IMR-90 (cell line): ENCODE measurements at regions not wholly inside any gene's neighbourhood (a gene's known extent, or its start where the extent isn't known, plus 50 kb on each side); places are given as distances from the start of the nearest gene placed in this dataset.

ENCODE experiments used
- ATAC-seq: fragments of 200-7000 bp; cut with Tn5 transposase; 2 replicates; pipeline ENCODE4 v1.9.1; 2020; ENCODE audit warnings: low read depth, mild to moderate bottlenecking, moderate library complexity
- BruUV-seq: library from RNA; stranded (reverse); fragments of 400-500 nt; replicated peaks from 2 replicates; lab custom pipeline; 2021; lab: Mats Ljungman, UMichigan
- CTCF ChIA-PET: fragments of 300-600 bp; formaldehyde crosslinking; extraction: SDS; loops from one replicate; lab custom pipeline; 2021; ENCODE audit warnings: antibody characterized with exemption; lab: Yijun Ruan, JAX
- POLR2A ChIA-PET: fragments of 300-600 bp; sonication (Branson Sonifier 250); formaldehyde crosslinking; loops from one replicate; lab custom pipeline; 2022; ENCODE audit warnings: antibody characterized with exemption; ENCODE audit not compliant: unreplicated experiment; lab: Charles Lee
- DNase-seq: peaks from one replicate; pipeline ENCODE4 v3.0.0; 2013
- H2AFZ ChIP-seq: replicated peaks from 2 replicates; pipeline ENCODE3; 2013; ENCODE audit warnings: low read length, mild to moderate bottlenecking; ENCODE audit not compliant: poor library complexity
- H2AK5ac ChIP-seq: 2 replicates; pipeline ENCODE4 v1.6.1; 2013; ENCODE audit warnings: low read depth, low read length, inconsistent platforms
- H2AK9ac ChIP-seq: replicated peaks from 2 replicates; pipeline ENCODE3; 2013; ENCODE audit warnings: mild to moderate bottlenecking, low read depth, low read length, moderate library complexity; ENCODE audit not compliant: poor library complexity
- H2BK120ac ChIP-seq: 2 replicates; pipeline ENCODE4 v1.6.1; 2013; ENCODE audit warnings: low read depth, low read length, inconsistent platforms
- H2BK15ac ChIP-seq: 3 replicates; pipeline ENCODE4 v1.6.1; 2013; ENCODE audit warnings: low read depth, low read length, inconsistent platforms
- H2BK20ac ChIP-seq: 2 replicates; pipeline ENCODE4 v1.6.1; 2013; ENCODE audit warnings: low read depth, mild to moderate bottlenecking, inconsistent platforms, low read length, moderate library complexity
- H2BK5ac ChIP-seq: 2 replicates; pipeline ENCODE4 v1.6.1; 2013; ENCODE audit warnings: mild to moderate bottlenecking, low read depth, low read length, inconsistent platforms; ENCODE audit not compliant: poor library complexity, severe bottlenecking
- H3K14ac ChIP-seq: replicated peaks from 2 replicates; pipeline ENCODE4 v1.6.1; 2013; ENCODE audit warnings: low read depth, low read length, inconsistent platforms
- H3K18ac ChIP-seq: 2 replicates; pipeline ENCODE4 v1.6.1; 2013; ENCODE audit warnings: low read depth, low read length, control low read depth
- H3K23ac ChIP-seq: 2 replicates; pipeline ENCODE4 v1.6.1; 2013; ENCODE audit warnings: low read depth, low read length, inconsistent platforms
- H3K27ac ChIP-seq: 2 replicates; pipeline ENCODE4 v1.5.1; 2013; ENCODE audit warnings: mild to moderate bottlenecking, control low read depth, low read length; ENCODE audit not compliant: insufficient read depth
- H3K27me3 ChIP-seq: 2 replicates; pipeline ENCODE4 v1.6.1; 2013; ENCODE audit warnings: low read length; ENCODE audit not compliant: control insufficient read depth, insufficient read depth
- H3K36me3 ChIP-seq: 2 replicates; pipeline ENCODE4 v1.6.1; 2013; ENCODE audit warnings: low read length, mixed read lengths; ENCODE audit not compliant: control insufficient read depth, insufficient read depth
- H3K4ac ChIP-seq: 2 replicates; pipeline ENCODE4 v1.6.1; 2013; ENCODE audit warnings: low read depth, low read length, inconsistent platforms
- H3K4me1 ChIP-seq: 2 replicates; pipeline ENCODE4 v1.6.1; 2013; ENCODE audit warnings: low read length, mixed read lengths; ENCODE audit not compliant: control insufficient read depth, insufficient read depth
- H3K4me2 ChIP-seq: 2 replicates; pipeline ENCODE4 v1.6.1; 2013; ENCODE audit warnings: low read depth, mild to moderate bottlenecking, control low read depth, low read length, moderate library complexity
- H3K4me3 ChIP-seq: 2 replicates; pipeline ENCODE4 v1.5.1; 2013; ENCODE audit warnings: low read depth, mild to moderate bottlenecking, control low read depth, low read length, moderate library complexity; ENCODE audit not compliant: insufficient read depth
- H3K56ac ChIP-seq: 2 replicates; pipeline ENCODE4 v1.6.1; 2013; ENCODE audit warnings: low read length, inconsistent platforms; ENCODE audit not compliant: insufficient read depth; ENCODE audit errors: extremely low read depth
- H3K79me1 ChIP-seq, 2 experiments: 2 replicates each; pipeline ENCODE4 v1.6.1; 2013; ENCODE audit warnings: low read length in 2 of 2, inconsistent platforms in 1 of 2, low read depth in 1 of 2
- H3K9ac ChIP-seq: 2 replicates; pipeline ENCODE4 v1.6.1; 2013; ENCODE audit warnings: low read depth, low read length, control low read depth
- H3K9me1 ChIP-seq: 2 replicates; pipeline ENCODE4 v1.6.1; 2013; ENCODE audit warnings: low read length, inconsistent platforms; ENCODE audit not compliant: insufficient read depth
- H3K9me3 ChIP-seq: 2 replicates; pipeline ENCODE4 v1.6.1; 2013; ENCODE audit warnings: low read length; ENCODE audit not compliant: control insufficient read depth, insufficient read depth
- H4K20me1 ChIP-seq: 2 replicates; pipeline ENCODE4 v1.6.1; 2013; ENCODE audit warnings: low read length, inconsistent platforms; ENCODE audit not compliant: insufficient read depth
- H4K5ac ChIP-seq: 2 replicates; pipeline ENCODE4 v1.6.1; 2013; ENCODE audit warnings: mild to moderate bottlenecking, low read depth, low read length, control low read depth
- H4K8ac ChIP-seq, 2 experiments: 2 replicates each; pipeline ENCODE4 v1.6.1; 2013; ENCODE audit warnings: low read depth in 2 of 2, low read length in 2 of 2, control low read depth in 1 of 2, inconsistent platforms in 1 of 2
- H4K91ac ChIP-seq: 2 replicates; pipeline ENCODE4 v1.6.1; 2013; ENCODE audit warnings: low read depth, low read length, inconsistent platforms; ENCODE audit not compliant: insufficient read depth
- CHD1 ChIP-seq: IDR thresholded peaks from 2 replicates; pipeline ENCODE4 v1.6.1; 2012; ENCODE audit warnings: low read depth, low read length, improper control_type of control experiment
- MAFK ChIP-seq: IDR thresholded peaks from 2 replicates; pipeline ENCODE4 v1.6.1; 2012; ENCODE audit warnings: low read depth, low read length, improper control_type of control experiment
- WGBS, 2 experiments: methylation state at CpG; one replicate each; pipeline versions ENCODE4 v1.1.5 to v1.1.7; 2013; ENCODE audit warnings: missing lambda C conversion rate in 2 of 2; ENCODE audit not compliant: insufficient read length in 1 of 2; ENCODE audit errors: extremely low coverage in 2 of 2; 5-methylcytosine and 5-hydroxymethylcytosine counted together
- dilution Hi-C: fragments of 300-500 bp; cut with HindIII; formaldehyde crosslinking; loops from one replicate; pipeline ENCODE4 v1.14.3; 2018; ENCODE audit warnings: low sequenced_read_pairs; ENCODE audit not compliant: unreplicated experiment
- in situ Hi-C: fragments of 300-500 bp; cut with MboI; formaldehyde crosslinking; loops from 3 replicates; pipeline ENCODE4 v1.14.3; 2019; ENCODE audit warnings: low sequenced_read_pairs, inconsistent platforms, mixed read lengths
- intact Hi-C: fragments of 100-400 bp; cut with micrococcal nuclease; formaldehyde crosslinking; loops from 2 replicates; pipeline ENCODE4 v1.10.0; 2022
- TF ChIP-seq, protein P1 (sequence below): fragments of 150-350 bp; IDR thresholded peaks from 2 replicates; pipeline ENCODE4 v1.6.1; 2017; ENCODE audit warnings: mild to moderate bottlenecking, antibody characterized with exemption, low read length, low read depth
- TF ChIP-seq, protein P2 (sequence below): conservative IDR thresholded peaks from 2 replicates; pipeline ENCODE4 v1.5.1; 2012; ENCODE audit warnings: mild to moderate bottlenecking, low read depth, low read length, improper control_type of control experiment

DNA sequence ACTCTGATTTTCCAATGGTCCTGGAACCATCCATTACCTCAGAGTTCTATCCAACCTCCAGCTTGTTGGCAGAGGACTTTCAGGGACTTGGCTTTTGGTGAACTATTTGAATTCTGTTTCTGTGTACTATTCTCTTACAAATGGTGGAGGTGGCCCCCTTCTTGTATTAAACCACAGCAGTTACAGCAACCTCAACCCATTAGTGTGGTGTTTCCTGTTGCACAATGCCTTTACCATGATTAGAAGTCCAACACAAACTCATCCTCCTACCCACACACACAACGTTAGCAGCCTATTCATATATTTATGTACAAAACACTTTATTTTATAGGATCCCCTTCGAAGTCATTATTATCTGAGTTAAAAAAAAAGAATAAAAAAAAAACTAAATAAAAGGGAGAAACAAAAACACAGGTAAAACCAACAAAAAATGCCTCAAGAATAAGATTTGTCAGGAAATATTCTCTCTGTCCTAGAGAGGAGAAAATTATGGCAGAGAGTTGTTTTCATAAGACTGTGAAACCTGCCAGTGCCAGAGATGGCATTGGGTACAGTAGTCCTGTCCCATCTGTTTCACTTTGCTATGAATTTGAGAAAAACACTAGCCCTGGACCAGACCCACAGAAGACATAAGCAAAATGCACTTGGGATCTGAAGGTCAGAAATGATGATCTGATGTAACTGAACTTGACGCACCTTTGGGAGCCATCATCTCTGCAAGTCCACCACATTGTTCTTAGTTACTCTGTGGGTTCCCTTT lies 1896.0 kb upstream of the PIK3C3 start:
- no peak overlapping the region for H3K56ac ChIP-seq
- H2BK120ac ChIP-seq: no peak overlapping the region
- intact Hi-C loops: no loop called here
- no peak overlapping the region for H3K4me3 ChIP-seq
- no peak overlapping the region for H3K9ac ChIP-seq
- H3K27ac ChIP-seq: no peak overlapping the region
- no peak overlapping the region for H2AFZ ChIP-seq
- no peak overlapping the region for H3K4me2 ChIP-seq
- dilution Hi-C loops: no loop called here
- no peaks in the 10 kb centered on the region for H3K9me3 ChIP-seq
- in situ Hi-C loops: no loop called here
- no peak overlapping the region for H2AK5ac ChIP-seq
- no peak overlapping the region for H4K5ac ChIP-seq
- WGBS, 2 experiments: 100% methylated on average over 1 of the region's 3 CpGs; no CpG with 5 or more reads in 1 of the 2 experiments
- H2AK9ac ChIP-seq: no peak overlapping the region
- H4K20me1 ChIP-seq: no peaks in the 10 kb centered on the region
- BruUV-seq: no TSS peak
- no peaks in the 10 kb centered on the region for H3K4me1 ChIP-seq
- POLR2A ChIA-PET: no interaction called here
- H3K27me3 ChIP-seq: no peaks in the 10 kb centered on the region
- no peak overlapping the region for H3K4ac ChIP-seq
- no peak overlapping the region for H2BK5ac ChIP-seq
- no peak overlapping the region for H4K91ac ChIP-seq
- no peak overlapping the region for H3K14ac ChIP-seq
- no peaks in the 10 kb centered on the region for H3K36me3 ChIP-seq
- no peak overlapping the region for H2BK15ac ChIP-seq
- no peak overlapping the region for H3K23ac ChIP-seq
- H3K79me1 ChIP-seq: no peaks in the 10 kb centered on the region
- DNase-seq (no peak), ATAC-seq (no peak)
- CTCF ChIA-PET: no interaction called here
- H3K18ac ChIP-seq: no peak overlapping the region
- H2BK20ac ChIP-seq: no peak overlapping the region
- no peak for TF ChIP-seq MAFK
- no peak for TF ChIP-seq CHD1
- TF ChIP-seq, protein P1, sequence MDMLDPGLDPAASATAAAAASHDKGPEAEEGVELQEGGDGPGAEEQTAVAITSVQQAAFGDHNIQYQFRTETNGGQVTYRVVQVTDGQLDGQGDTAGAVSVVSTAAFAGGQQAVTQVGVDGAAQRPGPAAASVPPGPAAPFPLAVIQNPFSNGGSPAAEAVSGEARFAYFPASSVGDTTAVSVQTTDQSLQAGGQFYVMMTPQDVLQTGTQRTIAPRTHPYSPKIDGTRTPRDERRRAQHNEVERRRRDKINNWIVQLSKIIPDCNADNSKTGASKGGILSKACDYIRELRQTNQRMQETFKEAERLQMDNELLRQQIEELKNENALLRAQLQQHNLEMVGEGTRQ: no peak
- TF ChIP-seq, protein P2, sequence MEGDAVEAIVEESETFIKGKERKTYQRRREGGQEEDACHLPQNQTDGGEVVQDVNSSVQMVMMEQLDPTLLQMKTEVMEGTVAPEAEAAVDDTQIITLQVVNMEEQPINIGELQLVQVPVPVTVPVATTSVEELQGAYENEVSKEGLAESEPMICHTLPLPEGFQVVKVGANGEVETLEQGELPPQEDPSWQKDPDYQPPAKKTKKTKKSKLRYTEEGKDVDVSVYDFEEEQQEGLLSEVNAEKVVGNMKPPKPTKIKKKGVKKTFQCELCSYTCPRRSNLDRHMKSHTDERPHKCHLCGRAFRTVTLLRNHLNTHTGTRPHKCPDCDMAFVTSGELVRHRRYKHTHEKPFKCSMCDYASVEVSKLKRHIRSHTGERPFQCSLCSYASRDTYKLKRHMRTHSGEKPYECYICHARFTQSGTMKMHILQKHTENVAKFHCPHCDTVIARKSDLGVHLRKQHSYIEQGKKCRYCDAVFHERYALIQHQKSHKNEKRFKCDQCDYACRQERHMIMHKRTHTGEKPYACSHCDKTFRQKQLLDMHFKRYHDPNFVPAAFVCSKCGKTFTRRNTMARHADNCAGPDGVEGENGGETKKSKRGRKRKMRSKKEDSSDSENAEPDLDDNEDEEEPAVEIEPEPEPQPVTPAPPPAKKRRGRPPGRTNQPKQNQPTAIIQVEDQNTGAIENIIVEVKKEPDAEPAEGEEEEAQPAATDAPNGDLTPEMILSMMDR: no peak
- H4K8ac ChIP-seq: no peak overlapping the region
- no peaks in the 10 kb centered on the region for H3K9me1 ChIP-seq
